IMR-90 (cell line): ENCODE measurements at regions not wholly inside any gene's neighbourhood (a gene's known extent, or its start where the extent isn't known, plus 50 kb on each side); places are given as distances from the start of the nearest gene placed in this dataset.
"Not testable (repeated sequence)": the region's sequence is repeated elsewhere in the genome, so short reads cannot be mapped to it uniquely, and the experiment has no call there.

Experiments
- ATAC-seq: fragments of 200-7000 bp; cut with Tn5 transposase; 2 replicates; pipeline ENCODE4 v1.9.1; 2020; ENCODE audit warnings: low read depth, mild to moderate bottlenecking, moderate library complexity
- BruUV-seq: library from RNA; stranded (reverse); fragments of 400-500 nt; replicated peaks from 2 replicates; lab custom pipeline; 2021; lab: Mats Ljungman, UMichigan
- CTCF ChIA-PET: fragments of 300-600 bp; formaldehyde crosslinking; extraction: SDS; loops from one replicate; lab custom pipeline; 2021; ENCODE audit warnings: antibody characterized with exemption; lab: Yijun Ruan, JAX
- POLR2A ChIA-PET: fragments of 300-600 bp; sonication (Branson Sonifier 250); formaldehyde crosslinking; loops from one replicate; lab custom pipeline; 2022; ENCODE audit warnings: antibody characterized with exemption; ENCODE audit not compliant: unreplicated experiment; lab: Charles Lee
- DNase-seq: peaks from one replicate; pipeline ENCODE4 v3.0.0; 2013
- H2AFZ ChIP-seq: replicated peaks from 2 replicates; pipeline ENCODE3; 2013; ENCODE audit warnings: low read length, mild to moderate bottlenecking; ENCODE audit not compliant: poor library complexity
- H2AK5ac ChIP-seq: 2 replicates; pipeline ENCODE4 v1.6.1; 2013; ENCODE audit warnings: low read depth, low read length, inconsistent platforms
- H2AK9ac ChIP-seq: replicated peaks from 2 replicates; pipeline ENCODE3; 2013; ENCODE audit warnings: mild to moderate bottlenecking, low read depth, low read length, moderate library complexity; ENCODE audit not compliant: poor library complexity
- H2BK120ac ChIP-seq: 2 replicates; pipeline ENCODE4 v1.6.1; 2013; ENCODE audit warnings: low read depth, low read length, inconsistent platforms
- H2BK15ac ChIP-seq: 3 replicates; pipeline ENCODE4 v1.6.1; 2013; ENCODE audit warnings: low read depth, low read length, inconsistent platforms
- H2BK20ac ChIP-seq: 2 replicates; pipeline ENCODE4 v1.6.1; 2013; ENCODE audit warnings: low read depth, mild to moderate bottlenecking, inconsistent platforms, low read length, moderate library complexity
- H2BK5ac ChIP-seq: 2 replicates; pipeline ENCODE4 v1.6.1; 2013; ENCODE audit warnings: mild to moderate bottlenecking, low read depth, low read length, inconsistent platforms; ENCODE audit not compliant: poor library complexity, severe bottlenecking
- H3K14ac ChIP-seq: replicated peaks from 2 replicates; pipeline ENCODE4 v1.6.1; 2013; ENCODE audit warnings: low read depth, low read length, inconsistent platforms
- H3K18ac ChIP-seq: 2 replicates; pipeline ENCODE4 v1.6.1; 2013; ENCODE audit warnings: low read depth, low read length, control low read depth
- H3K23ac ChIP-seq: 2 replicates; pipeline ENCODE4 v1.6.1; 2013; ENCODE audit warnings: low read depth, low read length, inconsistent platforms
- H3K27ac ChIP-seq: 2 replicates; pipeline ENCODE4 v1.5.1; 2013; ENCODE audit warnings: mild to moderate bottlenecking, control low read depth, low read length; ENCODE audit not compliant: insufficient read depth
- H3K27me3 ChIP-seq: 2 replicates; pipeline ENCODE4 v1.6.1; 2013; ENCODE audit warnings: low read length; ENCODE audit not compliant: control insufficient read depth, insufficient read depth
- H3K36me3 ChIP-seq: 2 replicates; pipeline ENCODE4 v1.6.1; 2013; ENCODE audit warnings: low read length, mixed read lengths; ENCODE audit not compliant: control insufficient read depth, insufficient read depth
- H3K4ac ChIP-seq: 2 replicates; pipeline ENCODE4 v1.6.1; 2013; ENCODE audit warnings: low read depth, low read length, inconsistent platforms
- H3K4me1 ChIP-seq: 2 replicates; pipeline ENCODE4 v1.6.1; 2013; ENCODE audit warnings: low read length, mixed read lengths; ENCODE audit not compliant: control insufficient read depth, insufficient read depth
- H3K4me2 ChIP-seq: 2 replicates; pipeline ENCODE4 v1.6.1; 2013; ENCODE audit warnings: low read depth, mild to moderate bottlenecking, control low read depth, low read length, moderate library complexity
- H3K4me3 ChIP-seq: 2 replicates; pipeline ENCODE4 v1.5.1; 2013; ENCODE audit warnings: low read depth, mild to moderate bottlenecking, control low read depth, low read length, moderate library complexity; ENCODE audit not compliant: insufficient read depth
- H3K56ac ChIP-seq: 2 replicates; pipeline ENCODE4 v1.6.1; 2013; ENCODE audit warnings: low read length, inconsistent platforms; ENCODE audit not compliant: insufficient read depth; ENCODE audit errors: extremely low read depth
- H3K79me1 ChIP-seq, 2 experiments: 2 replicates each; pipeline ENCODE4 v1.6.1; 2013; ENCODE audit warnings: low read length in 2 of 2, inconsistent platforms in 1 of 2, low read depth in 1 of 2
- H3K9ac ChIP-seq: 2 replicates; pipeline ENCODE4 v1.6.1; 2013; ENCODE audit warnings: low read depth, low read length, control low read depth
- H3K9me1 ChIP-seq: 2 replicates; pipeline ENCODE4 v1.6.1; 2013; ENCODE audit warnings: low read length, inconsistent platforms; ENCODE audit not compliant: insufficient read depth
- H3K9me3 ChIP-seq: 2 replicates; pipeline ENCODE4 v1.6.1; 2013; ENCODE audit warnings: low read length; ENCODE audit not compliant: control insufficient read depth, insufficient read depth
- H4K20me1 ChIP-seq: 2 replicates; pipeline ENCODE4 v1.6.1; 2013; ENCODE audit warnings: low read length, inconsistent platforms; ENCODE audit not compliant: insufficient read depth
- H4K5ac ChIP-seq: 2 replicates; pipeline ENCODE4 v1.6.1; 2013; ENCODE audit warnings: mild to moderate bottlenecking, low read depth, low read length, control low read depth
- H4K8ac ChIP-seq, 2 experiments: 2 replicates each; pipeline ENCODE4 v1.6.1; 2013; ENCODE audit warnings: low read depth in 2 of 2, low read length in 2 of 2, control low read depth in 1 of 2, inconsistent platforms in 1 of 2
- H4K91ac ChIP-seq: 2 replicates; pipeline ENCODE4 v1.6.1; 2013; ENCODE audit warnings: low read depth, low read length, inconsistent platforms; ENCODE audit not compliant: insufficient read depth
- WGBS, 2 experiments: methylation state at CpG; one replicate each; pipeline versions ENCODE4 v1.1.5 to v1.1.7; 2013; ENCODE audit warnings: missing lambda C conversion rate in 2 of 2; ENCODE audit not compliant: insufficient read length in 1 of 2; ENCODE audit errors: extremely low coverage in 2 of 2; 5-methylcytosine and 5-hydroxymethylcytosine counted together
- dilution Hi-C: fragments of 300-500 bp; cut with HindIII; formaldehyde crosslinking; loops from one replicate; pipeline ENCODE4 v1.14.3; 2018; ENCODE audit warnings: low sequenced_read_pairs; ENCODE audit not compliant: unreplicated experiment
- in situ Hi-C: fragments of 300-500 bp; cut with MboI; formaldehyde crosslinking; loops from 3 replicates; pipeline ENCODE4 v1.14.3; 2019; ENCODE audit warnings: low sequenced_read_pairs, inconsistent platforms, mixed read lengths
- intact Hi-C: fragments of 100-400 bp; cut with micrococcal nuclease; formaldehyde crosslinking; loops from 2 replicates; pipeline ENCODE4 v1.10.0; 2022

DNA sequence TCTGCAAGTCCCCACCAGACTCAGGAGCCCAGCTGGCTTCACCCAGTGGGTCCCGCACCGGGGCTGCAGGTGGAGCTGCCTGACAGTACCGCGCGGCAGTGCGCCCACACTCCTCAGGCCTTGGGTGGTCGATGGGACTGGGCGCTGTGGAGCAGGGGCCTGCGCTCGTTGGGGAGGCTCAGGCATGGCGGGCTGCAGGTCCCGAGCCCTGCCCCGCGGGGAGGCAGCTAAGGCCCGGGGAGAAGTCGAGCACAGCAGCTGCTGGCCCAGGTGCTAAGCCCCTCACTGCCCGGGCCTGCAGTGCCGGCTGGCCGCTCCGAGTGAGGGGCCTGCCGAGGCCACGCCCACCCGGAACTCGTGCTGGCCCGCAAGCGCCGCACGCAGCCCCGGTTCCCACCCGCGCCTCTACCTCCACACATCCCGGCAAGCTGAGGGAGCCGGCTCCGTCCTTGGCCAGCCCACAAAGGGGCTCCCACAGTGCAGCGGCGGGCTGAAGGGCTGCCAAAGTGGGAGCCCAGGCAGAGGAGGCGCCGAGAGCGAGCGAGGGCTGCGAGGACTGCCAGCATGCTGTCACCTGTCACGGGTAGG lies 2021.7 kb upstream of the LRRTM1 start:
- intact Hi-C loops, H3K4me3 ChIP-seq, CTCF ChIA-PET, H4K91ac ChIP-seq, H2BK120ac ChIP-seq, H2BK5ac ChIP-seq, H3K79me1 ChIP-seq, H2BK15ac ChIP-seq, H3K23ac ChIP-seq, H3K18ac ChIP-seq, H2AK9ac ChIP-seq, H3K36me3 ChIP-seq, H3K9ac ChIP-seq, H3K27ac ChIP-seq, POLR2A ChIA-PET, H3K4me2 ChIP-seq, H4K5ac ChIP-seq, H3K4ac ChIP-seq, H3K27me3 ChIP-seq, DNase-seq, H4K8ac ChIP-seq, H3K9me3 ChIP-seq, BruUV-seq, H3K9me1 ChIP-seq, H3K4me1 ChIP-seq, H2AK5ac ChIP-seq, H3K56ac ChIP-seq, dilution Hi-C loops, H4K20me1 ChIP-seq, H3K14ac ChIP-seq, H2BK20ac ChIP-seq, ATAC-seq, H2AFZ ChIP-seq, in situ Hi-C loops: not testable (repeated sequence)
- 93% methylated on average over 18 of the region's 42 CpGs; no CpG with 5 or more reads in 1 of the 2 experiments for WGBS, 2 experiments
